Erythroblast (primary cell): ENCODE measurements at regions not wholly inside any gene's neighbourhood (a gene's known extent, or its start where the extent isn't known, plus 50 kb on each side); places are given as distances from the start of the nearest gene placed in this dataset.

Source experiments
- GATA1 ChIP-seq: IDR thresholded peaks from 2 replicates; pipeline ENCODE4 v1.6.1; 2011; ENCODE audit warnings: low read depth, mild to moderate bottlenecking, control low read depth, low read length, moderate library complexity
- POLR2A ChIP-seq: IDR thresholded peaks from 2 replicates; pipeline ENCODE4 v1.6.1; 2011; ENCODE audit warnings: mild to moderate bottlenecking, low read length

GRCh38 chr18:68399721-68400120, 315.2 kb downstream of the TMX3 start:
- TF ChIP-seq POLR2A = no peak
- no peak for TF ChIP-seq GATA1
